Suprapubic skin (tissue), 4 donors: ENCODE measurements at regions not wholly inside any gene's neighbourhood (a gene's known extent, or its start where the extent isn't known, plus 50 kb on each side); places are given as distances from the start of the nearest gene placed in this dataset.

Experiments
- DNase-seq, 2 donors: peaks; one replicate each; pipeline ENCODE4 v3.0.0-alpha.2; 2019; ENCODE audit warnings: low spot score in 2 of 2
- H3K27ac ChIP-seq: fragments of 200-600 bp; sonication (generic); one replicate; pipeline ENCODE4 v1.5.1; 2019
- H3K27me3 ChIP-seq: fragments of 200-600 bp; sonication (generic); one replicate; pipeline ENCODE4 v1.5.1; 2019
- H3K36me3 ChIP-seq: fragments of 200-600 bp; sonication (generic); one replicate; pipeline ENCODE4 v1.5.1; 2019
- H3K4me1 ChIP-seq: fragments of 200-600 bp; sonication (generic); one replicate; pipeline ENCODE4 v1.5.1; 2019
- H3K4me3 ChIP-seq: fragments of 200-600 bp; sonication (generic); one replicate; pipeline ENCODE4 v1.5.1; 2019; ENCODE audit warnings: mild to moderate bottlenecking
- H3K9me3 ChIP-seq: fragments of 200-600 bp; sonication (generic); one replicate; pipeline ENCODE4 v1.5.1; 2019
- CTCF ChIP-seq, 2 donors: fragments of 200-600 bp in 1 of 2; fragments of 450-650 bp in 1 of 2; sonication (generic) in 1 of 2; IDR thresholded peaks; one replicate each; pipeline ENCODE4 v1.5.1; 2016 to 2019; ENCODE audit warnings: antibody characterized with exemption in 2 of 2, mild to moderate bottlenecking in 1 of 2, moderate library complexity in 1 of 2
- EP300 ChIP-seq: sonication (generic); formaldehyde crosslinking; IDR thresholded peaks from one replicate; pipeline ENCODE4 v1.6.1; 2017; ENCODE audit warnings: antibody characterized with exemption
- POLR2A ChIP-seq, 2 donors: fragments of 450-650 bp; IDR thresholded peaks; one replicate each; pipeline ENCODE4 v1.6.1; 2017; ENCODE audit warnings: antibody characterized with exemption in 2 of 2, mild to moderate bottlenecking in 2 of 2, moderate library complexity in 2 of 2
- POLR2AphosphoS5 ChIP-seq, 3 donors: sonication (generic); formaldehyde crosslinking; IDR thresholded peaks; one replicate each; pipeline ENCODE4 v1.6.1; 2017; ENCODE audit warnings: antibody characterized with exemption in 3 of 3
- WGBS: methylation state at CpG from one replicate; pipeline ENCODE4 v1.1.5; 2018; 5-methylcytosine and 5-hydroxymethylcytosine counted together

- DNase-seq, result peak; percentile 68 to 84
- Histone ChIP-seq H3K9me3 (no peaks in the 10 kb centered on the region), H3K27me3 (peaks cover 5% of the 10 kb centered on the region), H3K4me1 (peaks cover 10% of the 10 kb centered on the region), H3K4me3 (peak overlapping the region; percentile 26), H3K27ac (no peak overlapping the region), H3K36me3 (no peaks in the 10 kb centered on the region)
- 15% methylated on average over 20 of the region's 31 CpGs for WGBS
- TF ChIP-seq CTCF (IDR thresholded peaks at IDR 0.05) (peak; percentile 36 to 91), POLR2A (IDR thresholded peaks at IDR 0.05) (no peak)
These were observed 187.1 kb upstream of the BRINP1 start for GRCh38 chr9:119556129-119556875.

- DNase-seq, result no peak
- Histone ChIP-seq H3K27me3 (no peaks in the 10 kb centered on the region), H3K36me3 (no peaks in the 10 kb centered on the region), H3K9me3 (no peaks in the 10 kb centered on the region), H3K4me3 (no peak overlapping the region), H3K27ac (no peak overlapping the region), H3K4me1 (no peaks in the 10 kb centered on the region)
- WGBS, result 79% methylated on average over 3 of the region's 3 CpGs
- no peak for TF ChIP-seq CTCF (IDR thresholded peaks at IDR 0.05)
- no peak for TF ChIP-seq POLR2AphosphoS5 (IDR thresholded peaks at IDR 0.05)
- TF ChIP-seq EP300, result no peak
- no peak for TF ChIP-seq POLR2A (IDR thresholded peaks at IDR 0.05)
These were observed 175.3 kb upstream of the BRINP1 start for GRCh38 chr9:119544492-119544891.

- WGBS, result 44% methylated on average over 3 of the region's 3 CpGs
- H3K4me1 ChIP-seq, result no peaks in the 10 kb centered on the region
These were observed 167.9 kb upstream of the BRINP1 start for GRCh38 chr9:119537138-119537537.

GRCh38 chr9:119533504-119533903 is 164.3 kb upstream of the BRINP1 start:
- H3K9me3 ChIP-seq, result no peaks in the 10 kb centered on the region
- no peaks in the 10 kb centered on the region for H3K36me3 ChIP-seq
- no peak overlapping the region for H3K27ac ChIP-seq
- H3K27me3 ChIP-seq, result no peaks in the 10 kb centered on the region
- no peaks in the 10 kb centered on the region for H3K4me1 ChIP-seq
- 18% methylated on average over 3 of the region's 3 CpGs for WGBS
- no peak for TF ChIP-seq EP300
- no peak for DNase-seq
- no peak overlapping the region for H3K4me3 ChIP-seq

More at GRCh38 chr9:119537138-119537537, 167.9 kb upstream of the BRINP1 start:
- Histone ChIP-seq H3K27me3 (no peaks in the 10 kb centered on the region), H3K36me3 (no peaks in the 10 kb centered on the region), H3K4me3 (no peak overlapping the region), H3K9me3 (no peaks in the 10 kb centered on the region), H3K27ac (no peak overlapping the region)
- no peak for DNase-seq
- no peak for TF ChIP-seq CTCF (IDR thresholded peaks at IDR 0.05)
- no peak for TF ChIP-seq EP300
- TF ChIP-seq POLR2A (IDR thresholded peaks at IDR 0.05), result no peak
- TF ChIP-seq POLR2AphosphoS5 (IDR thresholded peaks at IDR 0.05), result no peak

GRCh38 chr9:119526698-119527097 is 157.5 kb upstream of the BRINP1 start:
- WGBS, result 52% methylated on average over 8 of the region's 8 CpGs
- DNase-seq, result no peak

More at GRCh38 chr9:119526698-119527097, 157.5 kb upstream of the BRINP1 start:
- no peaks in the 10 kb centered on the region for H3K4me1 ChIP-seq
- H3K9me3 ChIP-seq, result no peaks in the 10 kb centered on the region
- H3K27me3 ChIP-seq, result no peaks in the 10 kb centered on the region
- no peak overlapping the region for H3K27ac ChIP-seq
- no peak overlapping the region for H3K4me3 ChIP-seq
- no peak for TF ChIP-seq POLR2A (IDR thresholded peaks at IDR 0.05)
- TF ChIP-seq POLR2AphosphoS5 (IDR thresholded peaks at IDR 0.05), result no peak
- no peak for TF ChIP-seq CTCF (IDR thresholded peaks at IDR 0.05)
- no peaks in the 10 kb centered on the region for H3K36me3 ChIP-seq
